H1 (cell line): ENCODE measurements at regions not wholly inside any gene's neighbourhood (a gene's known extent, or its start where the extent isn't known, plus 50 kb on each side); places are given as distances from the start of the nearest gene placed in this dataset.

ENCODE experiments used
- CTCF ChIA-PET: fragments of 300-600 bp; sonication (Branson Sonifier 250); formaldehyde crosslinking; loops from one replicate; lab custom pipeline; 2021; ENCODE audit not compliant: partially characterized antibody; lab: Charles Lee
- POLR2A ChIA-PET: fragments of 300-600 bp; sonication (Branson Sonifier 250); formaldehyde crosslinking; loops from one replicate; lab custom pipeline; 2021; ENCODE audit warnings: inconsistent platforms; ENCODE audit not compliant: partially characterized antibody; lab: Charles Lee
- DNase-seq, 2 experiments: peaks; one replicate each; pipeline versions ENCODE4 v3.0.0 to v3.0.0-alpha.2; 2010 to 2022; ENCODE audit warnings: low spot score in 2 of 2, low read depth in 1 of 2, mixed read lengths in 1 of 2
- FAIRE-seq: peaks from 2 replicates; lab custom pipeline; 2011; peaks lifted over from hg19 to GRCh38; lab: Jason Lieb, UNC
- H2AFZ ChIP-seq: 2 replicates; pipeline ENCODE4 v1.8.1; 2012; ENCODE audit warnings: low read length, inconsistent platforms
- H2AK5ac ChIP-seq: 2 replicates; pipeline ENCODE4 v1.6.1; 2013; ENCODE audit warnings: low read depth, low read length
- H2BK120ac ChIP-seq: replicated peaks from 2 replicates; pipeline ENCODE3; 2013; ENCODE audit warnings: low read depth, low read length, inconsistent platforms
- H2BK12ac ChIP-seq: 2 replicates; pipeline ENCODE4 v1.6.1; 2013; ENCODE audit warnings: low read depth, low read length
- H2BK15ac ChIP-seq: 2 replicates; pipeline ENCODE4 v1.6.1; 2013; ENCODE audit warnings: low read length
- H2BK20ac ChIP-seq: 2 replicates; pipeline ENCODE4 v1.6.1; 2013; ENCODE audit warnings: low read length
- H2BK5ac ChIP-seq: 2 replicates; pipeline ENCODE4 v1.6.1; 2013; ENCODE audit warnings: low read depth, low read length
- H3K14ac ChIP-seq: 2 replicates; pipeline ENCODE4 v1.6.1; 2013; ENCODE audit warnings: inconsistent platforms; ENCODE audit not compliant: insufficient read length
- H3K18ac ChIP-seq: 2 replicates; pipeline ENCODE4 v1.6.1; 2013; ENCODE audit warnings: low read length; ENCODE audit errors: extremely low read depth
- H3K23ac ChIP-seq: 2 replicates; pipeline ENCODE4 v1.6.1; 2013; ENCODE audit warnings: inconsistent platforms; ENCODE audit not compliant: insufficient read length
- H3K23me2 ChIP-seq: 2 replicates; pipeline ENCODE4 v1.6.1; 2013; ENCODE audit warnings: low read depth, low read length
- H3K27ac ChIP-seq: 2 replicates; pipeline ENCODE4 v1.6.1; 2011; ENCODE audit warnings: low read depth, low read length, inconsistent platforms
- H3K27me3 ChIP-seq, 4 experiments: replicated peaks in 1 of 4; 1 replicate in 1 of 4; 2 replicates in 3 of 4; pipeline versions ENCODE4 v1.6.1 to v1.8.1; 2011 to 2013; ENCODE audit warnings: low read length in 3 of 4, mild to moderate bottlenecking in 3 of 4, inconsistent platforms in 2 of 4, mixed read lengths in 2 of 4, moderate library complexity in 1 of 4; ENCODE audit not compliant: control insufficient read depth in 3 of 4, insufficient read depth in 3 of 4; ENCODE audit errors: extremely low read depth in 1 of 4
- H3K36me3 ChIP-seq, 4 experiments: 2 replicates each; pipeline versions ENCODE4 v1.6.1 to v1.8.1; 2011 to 2013; ENCODE audit warnings: mild to moderate bottlenecking in 4 of 4, low read length in 3 of 4, moderate library complexity in 2 of 4, control low read depth in 1 of 4, inconsistent platforms in 1 of 4; ENCODE audit not compliant: insufficient read depth in 4 of 4, control insufficient read depth in 2 of 4
- H3K4ac ChIP-seq: replicated peaks from 2 replicates; pipeline ENCODE3; 2013; ENCODE audit warnings: low read length, low read depth, mixed read lengths, inconsistent platforms; ENCODE audit not compliant: insufficient read length
- H3K4me1 ChIP-seq, 4 experiments: replicated peaks in 1 of 4; 1 replicate in 1 of 4; 2 replicates in 3 of 4; pipeline versions ENCODE4 v1.6.1 to v1.8.1; 2011 to 2013; ENCODE audit warnings: low read length in 3 of 4, inconsistent platforms in 2 of 4, mixed read lengths in 1 of 4; ENCODE audit not compliant: insufficient read depth in 4 of 4, control insufficient read depth in 3 of 4
- H3K4me2 ChIP-seq, 2 experiments: 2 replicates each; pipeline versions ENCODE4 v1.6.1 to v1.8.1; 2011 to 2013; ENCODE audit warnings: low read depth in 2 of 2, low read length in 2 of 2, control low read depth in 1 of 2, inconsistent platforms in 1 of 2, mild to moderate bottlenecking in 1 of 2; ENCODE audit not compliant: insufficient read depth in 1 of 2
- H3K4me3 ChIP-seq, 4 experiments: fragments of 200-600, 300-600 bp in 1 of 4; sonication (generic), shearing (Covaris generic), sonication (Bioruptor Twin) in 1 of 4; 2 replicates each; pipeline versions ENCODE4 v1.5.1 to v1.8.1; 2011 to 2016; ENCODE audit warnings: low read length in 4 of 4, low read depth in 3 of 4, control low read depth in 2 of 4, inconsistent platforms in 2 of 4, mild to moderate bottlenecking in 2 of 4, mixed read lengths in 1 of 4, moderate library complexity in 1 of 4; ENCODE audit not compliant: insufficient read depth in 2 of 4; ENCODE audit errors: extremely low read depth in 1 of 4
- H3K56ac ChIP-seq: replicated peaks from 2 replicates; pipeline ENCODE3; 2013; ENCODE audit warnings: low read depth, mild to moderate bottlenecking, mixed read lengths, low read length, inconsistent platforms; ENCODE audit not compliant: insufficient read length
- H3K79me1 ChIP-seq: 2 replicates; pipeline ENCODE4 v1.6.1; 2013; ENCODE audit warnings: low read depth, low read length, control low read depth
- H3K79me2 ChIP-seq, 2 experiments: 2 replicates each; pipeline versions ENCODE4 v1.6.1 to v1.8.1; 2012 to 2013; ENCODE audit warnings: low read length in 2 of 2, mild to moderate bottlenecking in 2 of 2, inconsistent platforms in 1 of 2; ENCODE audit not compliant: insufficient read depth in 2 of 2, control insufficient read depth in 1 of 2
- H3K9ac ChIP-seq, 4 experiments: replicated peaks in 1 of 4; 1 replicate in 1 of 4; 2 replicates in 3 of 4; pipeline versions ENCODE4 v1.6.1 to v1.8.1; 2011 to 2013; ENCODE audit warnings: low read depth in 3 of 4, low read length in 3 of 4, control low read depth in 2 of 4, mild to moderate bottlenecking in 2 of 4, moderate library complexity in 2 of 4, inconsistent platforms in 1 of 4; ENCODE audit errors: extremely low read depth in 1 of 4
- H3K9me3 ChIP-seq, 2 experiments: 2 replicates each; pipeline versions ENCODE4 v1.6.1 to v1.8.1; 2012 to 2013; ENCODE audit warnings: mild to moderate bottlenecking in 2 of 2, moderate library complexity in 2 of 2, control low read depth in 1 of 2, inconsistent platforms in 1 of 2, low read depth in 1 of 2, low read length in 1 of 2, mixed read lengths in 1 of 2; ENCODE audit not compliant: insufficient read depth in 2 of 2
- H4K20me1 ChIP-seq, 2 experiments: replicated peaks in 1 of 2; 2 replicates each; pipeline versions ENCODE3 to v1.8.1; 2011 to 2013; ENCODE audit warnings: inconsistent platforms in 2 of 2, low read length in 2 of 2, mild to moderate bottlenecking in 1 of 2; ENCODE audit not compliant: insufficient read depth in 2 of 2, control insufficient read depth in 1 of 2
- H4K5ac ChIP-seq: 2 replicates; pipeline ENCODE4 v1.6.1; 2013; ENCODE audit warnings: low read length, low read depth, mixed read lengths, inconsistent platforms; ENCODE audit not compliant: insufficient read length
- H4K8ac ChIP-seq: 2 replicates; pipeline ENCODE4 v1.8.0; 2013; ENCODE audit warnings: mild to moderate bottlenecking, moderate library complexity, low read length, inconsistent platforms; ENCODE audit not compliant: insufficient read depth; ENCODE audit errors: extremely low read depth
- H4K91ac ChIP-seq: replicated peaks from 2 replicates; pipeline ENCODE3; 2013; ENCODE audit warnings: low read length, mixed read lengths, inconsistent platforms; ENCODE audit not compliant: insufficient read length
- CREB1 ChIP-seq: IDR thresholded peaks from 2 replicates; pipeline ENCODE4 v1.6.1; 2012; ENCODE audit warnings: inconsistent platforms
- EZH2 ChIP-seq: fragments of 200-600 bp; sonication (generic); IDR thresholded peaks from 2 replicates; pipeline ENCODE4 v1.7.1; 2012; ENCODE audit warnings: low read depth, mild to moderate bottlenecking, moderate library complexity, low read length, inconsistent platforms; ENCODE audit not compliant: severe bottlenecking
- POLR2A ChIP-seq, 2 experiments: IDR thresholded peaks; 1 replicate in 1 of 2; 2 replicates in 1 of 2; pipeline ENCODE4 v1.6.1; 2011; ENCODE audit warnings: low read depth in 2 of 2, low read length in 2 of 2, mild to moderate bottlenecking in 2 of 2; ENCODE audit errors: control extremely low read depth in 1 of 2
- SIN3A ChIP-seq, 2 experiments: IDR thresholded peaks in 1 of 2; conservative IDR thresholded peaks in 1 of 2; 2 replicates each; pipeline ENCODE4 v1.6.1; 2011 to 2012; ENCODE audit warnings: low read length in 2 of 2, improper control_type of control experiment in 1 of 2, low read depth in 1 of 2, mild to moderate bottlenecking in 1 of 2
- TAF7 ChIP-seq: optimal IDR thresholded peaks from 2 replicates; pipeline ENCODE3; 2011; ENCODE audit warnings: low read depth, mild to moderate bottlenecking, inconsistent platforms, low read length, moderate library complexity, borderline replicate concordance
- TBP ChIP-seq: IDR thresholded peaks from 2 replicates; pipeline ENCODE4 v1.6.1; 2011; ENCODE audit warnings: low read depth, low read length, improper control_type of control experiment
- ZNF274 ChIP-seq: IDR thresholded peaks from 2 replicates; pipeline ENCODE4 v1.7.0; 2012; ENCODE audit warnings: low read length, borderline replicate concordance; ENCODE audit errors: extremely low read depth
- WGBS, 2 experiments: shearing (Covaris generic) in 1 of 2; methylation state at CpG; one replicate each; pipeline versions ENCODE4 v1.1.6 to v1.1.7; 2013 to 2015; ENCODE audit warnings: low lambda C conversion rate in 2 of 2, mixed read lengths in 2 of 2, inconsistent platforms in 1 of 2, low coverage in 1 of 2, missing lambda C conversion rate in 1 of 2; ENCODE audit not compliant: insufficient replicate concordance in 2 of 2, insufficient coverage in 1 of 2, insufficient read length in 1 of 2; ENCODE audit errors: extremely low coverage in 1 of 2, missing lambda C conversion rate in 1 of 2; 5-methylcytosine and 5-hydroxymethylcytosine counted together

- H2BK20ac ChIP-seq = no peak overlapping the region
- no peaks in the 10 kb centered on the region; a peak in 1 of 8 replicates for H3K36me3 ChIP-seq
- H2BK15ac ChIP-seq = no peak overlapping the region
- POLR2A ChIA-PET = no interaction called here
- H3K56ac ChIP-seq = no peak overlapping the region
- H4K91ac ChIP-seq = no peak overlapping the region
- H3K4ac ChIP-seq = no peak overlapping the region
- H3K4me3 ChIP-seq = no peak overlapping the region
- no peak overlapping the region for H3K14ac ChIP-seq
- H3K23ac ChIP-seq = no peak overlapping the region
- no peak overlapping the region for H2AFZ ChIP-seq
- no peak overlapping the region for H3K27ac ChIP-seq
- no peak for FAIRE-seq
- WGBS, 2 experiments = 92% methylated on average over 4 of the region's 4 CpGs; no CpG with 5 or more reads in 1 of the 2 experiments
- CTCF ChIA-PET = interaction anchor here (1.3 kb wide), 1 partner anchor 10 kb away, joined by 3 read pairs; no protein-coding TSS in a partner anchor
- no peak overlapping the region for H3K18ac ChIP-seq
- H3K79me1 ChIP-seq = no peaks in the 10 kb centered on the region
- no peaks in the 10 kb centered on the region for H3K4me1 ChIP-seq
- H4K20me1 ChIP-seq = no peaks in the 10 kb centered on the region
- H3K79me2 ChIP-seq = no peaks in the 10 kb centered on the region
- H3K9me3 ChIP-seq = no peaks in the 10 kb centered on the region
- H4K8ac ChIP-seq = no peak overlapping the region
- TF ChIP-seq POLR2A (IDR thresholded peaks at IDR 0.05; ENCODE audit: control extremely low read depth in 1 of 2, low read depth in 2 of 2, low read length in 2 of 2) (no peak), SIN3A (conservative IDR thresholded peaks at IDR 0.05 in 1 of 2, IDR thresholded peaks at IDR 0.05 in 1 of 2; ENCODE audit: low read depth in 1 of 2, low read length in 2 of 2) (no peak), EZH2 (no peak), TBP (no peak), TAF7 (no peak), ZNF274 (no peak), CREB1 (no peak)
- H2BK5ac ChIP-seq = no peak overlapping the region
- no peak overlapping the region for H3K4me2 ChIP-seq
- DNase-seq = no peak
- no peaks in the 10 kb centered on the region for H3K27me3 ChIP-seq
- no peak overlapping the region for H2BK120ac ChIP-seq
- no peak overlapping the region for H3K9ac ChIP-seq
- H3K23me2 ChIP-seq = no peaks in the 10 kb centered on the region
- H4K5ac ChIP-seq = no peak overlapping the region
- H2AK5ac ChIP-seq = no peak overlapping the region
- no peak overlapping the region for H2BK12ac ChIP-seq
These were observed 287.5 kb upstream of the B3GALT2 start for GRCh38 chr1:193473932-193474331.
